NCI-H524 (cell line): ENCODE measurements at regions not wholly inside any gene's neighbourhood (a gene's known extent, or its start where the extent isn't known, plus 50 kb on each side); places are given as distances from the start of the nearest gene placed in this dataset.
"Not testable (repeated sequence)": the region's sequence is repeated elsewhere in the genome, so short reads cannot be mapped to it uniquely, and the experiment has no call there.

Source experiments
- DNase-seq, 2 experiments: peaks; one replicate each; lab custom pipeline; 2025; lab: John Stamatoyannopoulos, UW

DNA sequence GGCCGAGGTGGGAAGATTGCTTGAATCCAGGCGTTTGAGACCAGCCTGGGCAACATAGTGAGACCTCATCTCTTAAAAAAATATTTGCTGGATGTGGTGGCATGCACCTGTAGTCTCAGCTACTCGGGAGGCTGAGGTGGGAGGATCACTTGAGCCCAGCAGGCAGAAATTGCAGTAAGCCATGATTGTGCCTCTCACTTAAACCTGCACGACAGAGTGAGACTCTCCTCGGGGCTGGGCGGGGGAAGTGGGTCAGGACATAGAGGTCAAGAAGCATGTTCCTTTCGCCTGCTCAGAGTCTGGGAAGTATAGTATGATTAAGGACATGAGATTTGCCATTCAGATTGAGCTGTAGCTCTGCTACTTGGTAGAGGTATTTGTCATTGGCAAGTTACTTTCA lies 52.3 kb downstream of the SEPTIN7 start:
- not testable (repeated sequence) for DNase-seq

DNA sequence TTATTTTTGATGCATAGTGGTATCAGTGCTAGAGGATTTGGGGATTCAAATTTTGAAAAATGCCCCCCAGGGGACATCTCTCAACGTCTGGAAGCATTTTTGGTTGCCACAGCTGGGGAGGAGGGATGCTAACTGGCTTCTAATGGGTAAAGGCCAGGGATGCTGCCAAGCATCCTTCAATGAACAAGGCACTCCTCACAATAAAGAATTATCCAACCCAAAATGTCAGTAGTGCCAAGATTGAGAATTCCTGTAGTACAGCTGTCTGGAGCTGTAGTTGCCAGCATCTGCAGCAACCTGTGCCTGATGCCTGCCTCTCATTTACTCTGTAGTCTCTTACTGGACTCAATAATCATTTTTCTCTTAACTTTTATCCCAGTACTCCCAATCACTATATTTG lies 53.5 kb downstream of the SEPTIN7 start:
- no peak for DNase-seq

DNA sequence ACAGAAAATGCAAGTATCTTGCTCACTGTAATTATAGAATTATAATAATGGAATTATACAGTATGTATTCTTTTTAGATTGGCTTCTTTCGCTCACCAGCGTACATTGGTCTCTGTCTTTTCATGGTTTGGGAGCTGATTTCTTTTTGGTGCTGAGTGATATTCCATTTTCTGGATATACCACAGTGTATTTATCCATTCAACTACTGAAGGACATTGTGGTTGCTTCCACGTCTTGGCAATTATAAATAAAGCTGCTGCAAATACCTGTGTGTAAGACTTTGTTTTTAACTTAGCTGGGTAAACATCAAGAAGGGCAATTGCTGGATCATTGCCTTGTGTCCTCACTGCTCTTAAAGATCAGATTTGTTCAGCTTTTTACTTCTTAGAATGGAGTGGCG lies 55.3 kb downstream of the SEPTIN7 start:
- DNase-seq: no peak

DNA sequence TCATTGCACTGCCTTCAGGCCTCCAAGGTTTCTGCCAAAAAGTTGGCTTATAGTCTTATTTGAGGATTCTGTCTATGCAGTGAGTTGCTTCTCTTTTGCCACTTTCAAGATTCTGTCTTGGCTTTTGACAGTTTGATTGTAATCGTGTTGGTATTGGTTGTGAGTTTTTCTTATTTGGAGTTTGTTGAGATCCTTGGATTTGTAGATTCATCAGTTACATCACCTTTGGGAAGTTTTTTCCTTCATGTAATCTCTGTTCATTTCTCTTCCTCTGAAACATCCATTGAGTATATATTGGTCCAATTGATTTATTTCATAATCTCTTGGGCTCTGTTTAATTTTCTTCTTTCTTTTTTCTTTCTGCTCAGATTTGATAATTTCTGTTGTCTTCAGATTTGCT lies 59.8 kb downstream of the SEPTIN7 start:
- DNase-seq: no peak

DNA sequence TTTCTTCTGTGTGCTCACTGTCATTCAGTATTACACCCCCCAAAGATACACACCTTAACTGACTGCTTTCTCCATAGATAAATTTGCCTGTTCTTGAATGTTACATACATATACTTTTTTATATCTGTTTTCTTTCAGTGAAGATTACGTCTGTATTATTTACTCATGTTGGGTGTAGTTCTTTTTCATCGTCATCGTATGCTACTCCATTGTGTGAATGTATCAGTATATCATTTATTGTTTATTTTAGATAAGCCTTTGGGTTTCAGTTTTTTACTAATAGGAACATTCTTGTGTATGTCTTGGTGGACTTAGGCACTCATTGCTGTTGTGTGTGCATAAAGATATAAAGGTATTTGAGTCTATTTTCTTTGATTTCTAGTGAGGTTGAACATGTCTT lies 64.4 kb downstream of the SEPTIN7 start:
- no peak for DNase-seq

DNA sequence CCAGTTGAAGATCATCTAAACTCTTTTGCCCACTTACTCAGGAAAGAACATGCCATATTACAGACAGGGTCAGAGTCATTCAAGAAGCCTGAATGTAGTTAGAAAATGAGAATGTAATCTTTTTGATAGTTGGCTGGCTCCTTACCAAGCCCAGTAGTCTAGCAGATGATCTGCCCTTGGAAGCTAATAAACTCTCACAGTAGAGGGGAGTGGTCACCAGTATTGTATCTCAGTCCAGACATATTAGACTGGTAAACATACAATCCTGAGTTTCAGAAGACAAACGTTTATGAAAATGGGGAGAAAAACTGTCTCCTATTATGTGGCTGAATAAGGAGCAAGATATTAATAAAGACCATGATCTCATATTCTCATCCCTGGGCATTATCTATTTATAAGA lies 65.3 kb downstream of the SEPTIN7 start:
- no peak for DNase-seq

DNA sequence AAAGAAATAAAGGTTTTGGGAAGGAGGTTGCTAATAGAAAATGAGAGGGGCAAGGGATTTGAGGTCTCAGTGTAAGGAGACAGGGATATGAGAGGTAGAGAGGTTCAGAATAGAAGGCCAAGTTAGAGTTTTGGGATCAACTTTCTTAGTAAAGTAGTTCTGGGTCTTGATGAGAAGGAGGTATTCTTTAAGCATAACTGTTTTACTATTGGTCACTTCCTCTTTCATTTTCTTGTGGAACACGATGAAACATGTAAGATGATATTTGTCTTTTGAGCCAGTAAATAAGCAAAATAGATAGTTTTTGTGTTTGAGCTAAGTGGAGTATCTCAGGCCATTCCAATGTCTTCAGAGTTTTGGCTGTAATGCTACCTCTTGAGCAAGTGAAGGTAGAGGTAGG lies 68.3 kb downstream of the SEPTIN7 start:
- not testable (repeated sequence) for DNase-seq

DNA sequence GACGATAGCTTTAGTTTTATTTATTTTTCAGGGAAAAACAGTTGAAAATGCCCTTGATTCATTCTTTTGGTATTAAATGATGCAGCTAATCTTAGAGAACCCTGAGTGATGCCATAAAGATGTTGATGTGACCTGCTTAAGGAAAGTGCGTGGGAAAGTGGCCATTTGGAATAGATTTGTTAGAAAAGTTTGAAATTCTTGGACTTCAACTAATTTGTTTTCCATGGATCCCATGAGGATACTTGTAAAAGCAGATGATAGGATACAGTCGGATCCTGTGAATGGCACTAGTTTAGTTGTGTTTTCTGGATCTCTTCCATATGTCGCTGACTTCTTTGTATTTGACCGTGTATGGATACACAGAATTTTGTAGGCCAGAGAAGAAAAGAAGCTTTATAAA lies 69.0 kb downstream of the SEPTIN7 start:
- no peak for DNase-seq

DNA sequence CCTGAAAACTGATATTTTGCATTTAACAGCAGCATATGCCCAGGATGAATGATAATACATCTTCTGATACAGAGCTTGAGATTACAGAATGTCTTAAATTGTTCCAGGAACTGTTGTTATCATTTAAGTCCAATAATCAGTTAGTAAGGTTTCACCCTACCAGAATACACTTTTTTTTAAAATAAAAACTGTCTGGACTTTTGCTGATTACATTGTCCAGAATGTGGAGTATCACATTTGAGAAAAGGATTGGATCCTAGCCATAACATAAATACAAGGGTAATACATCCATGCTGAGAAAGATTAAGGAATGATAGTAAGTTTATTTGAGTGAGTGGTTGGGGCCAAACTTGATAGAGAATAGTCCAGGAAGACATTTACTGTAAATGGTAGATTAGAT lies 71.0 kb downstream of the SEPTIN7 start:
- DNase-seq: no peak

DNA sequence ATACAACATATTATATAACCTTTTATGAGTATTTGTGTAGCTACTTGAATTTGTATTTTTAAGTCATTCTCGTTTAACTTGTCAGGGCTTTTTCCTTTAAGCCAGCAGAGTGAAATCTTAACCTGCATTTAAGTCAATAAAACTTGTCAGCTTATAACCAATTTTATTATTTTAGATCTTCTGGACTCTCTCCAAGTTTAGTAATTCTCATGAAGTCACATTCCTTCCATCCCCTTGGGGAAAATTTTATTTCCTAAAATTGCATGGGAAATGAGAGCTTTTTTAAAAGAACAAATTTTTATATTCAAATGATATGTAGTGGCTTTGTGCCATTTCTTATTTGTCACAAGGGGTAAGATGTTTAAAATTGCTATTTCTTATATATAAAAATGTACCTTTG lies 74.0 kb downstream of the SEPTIN7 start:
- no peak for DNase-seq

DNA sequence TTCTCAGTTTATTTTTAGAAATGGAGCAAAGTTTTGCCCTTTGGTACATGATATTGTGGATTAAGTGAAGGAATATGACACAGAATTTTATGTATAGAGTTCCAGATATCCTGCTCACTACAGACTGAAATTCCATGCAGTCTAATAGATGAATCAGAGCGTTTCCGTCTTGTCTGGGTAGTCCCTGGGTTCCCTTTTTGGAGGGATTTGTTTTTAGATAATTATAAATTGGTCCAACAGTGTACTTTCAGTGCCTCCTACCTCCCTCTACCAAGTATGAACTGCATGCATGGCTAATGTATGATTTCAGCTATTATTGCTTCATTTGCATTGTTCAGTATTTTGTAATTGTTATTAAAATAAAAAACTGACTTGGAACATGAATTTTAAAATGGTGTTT lies 74.4 kb downstream of the SEPTIN7 start:
- DNase-seq: no peak

DNA sequence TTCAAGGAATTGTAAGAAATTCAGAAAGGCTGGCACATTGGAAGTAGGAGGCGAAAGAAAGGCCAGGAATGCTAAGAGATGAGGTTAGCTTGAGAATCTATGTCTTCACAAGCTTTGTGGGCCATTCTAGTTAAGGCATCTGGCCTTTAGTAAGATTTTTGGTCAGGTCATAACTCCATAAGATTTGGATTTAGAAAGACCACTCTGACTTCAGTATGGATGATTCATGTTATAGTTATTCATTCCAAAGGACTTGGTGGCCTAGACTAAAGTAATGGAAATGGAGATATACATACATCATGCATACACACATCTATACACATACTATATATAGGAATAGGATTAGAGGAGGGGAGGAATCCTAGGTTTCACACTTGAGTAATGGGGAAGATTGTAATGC lies 77.5 kb downstream of the SEPTIN7 start:
- no peak for DNase-seq

DNA sequence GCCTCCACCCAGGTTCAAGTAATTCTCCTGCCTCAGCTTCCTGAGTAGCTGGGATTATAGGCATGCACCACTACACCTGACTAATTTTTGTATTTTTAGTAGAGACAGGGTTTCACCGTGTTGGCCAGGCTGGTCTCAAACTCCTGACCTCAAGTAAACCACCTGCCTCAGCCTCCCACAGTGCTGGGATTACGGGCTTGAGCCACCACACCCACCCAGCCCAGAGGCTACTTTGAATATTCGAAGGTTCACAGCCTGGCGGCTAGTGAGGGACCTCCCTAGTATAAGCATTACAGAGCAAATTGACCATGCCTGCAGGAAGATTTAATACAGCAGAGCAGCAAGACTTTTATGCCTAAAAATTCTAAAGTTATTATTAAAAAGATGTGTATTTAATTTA lies 86.6 kb downstream of the SEPTIN7 start:
- DNase-seq: not testable (repeated sequence)

DNA sequence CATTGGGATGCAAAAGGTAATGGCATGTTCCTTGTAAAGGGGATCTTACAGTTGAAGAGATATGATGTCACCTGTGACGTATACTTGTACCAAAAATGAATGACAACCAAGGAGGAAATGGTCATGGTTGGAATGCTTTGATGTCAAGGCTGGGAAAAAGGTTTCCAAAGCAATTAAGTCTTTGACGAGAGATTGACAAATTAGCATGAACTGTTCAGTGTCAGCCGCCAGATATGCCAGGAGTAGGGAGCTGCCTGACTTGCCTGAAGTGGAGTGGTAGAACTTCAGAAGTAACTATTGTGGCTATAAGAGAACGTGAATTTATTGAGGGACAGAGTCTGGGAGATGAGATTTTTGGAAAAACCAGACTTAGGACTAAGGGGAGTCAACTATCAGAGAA lies 88.1 kb downstream of the SEPTIN7 start:
- DNase-seq: no peak

DNA sequence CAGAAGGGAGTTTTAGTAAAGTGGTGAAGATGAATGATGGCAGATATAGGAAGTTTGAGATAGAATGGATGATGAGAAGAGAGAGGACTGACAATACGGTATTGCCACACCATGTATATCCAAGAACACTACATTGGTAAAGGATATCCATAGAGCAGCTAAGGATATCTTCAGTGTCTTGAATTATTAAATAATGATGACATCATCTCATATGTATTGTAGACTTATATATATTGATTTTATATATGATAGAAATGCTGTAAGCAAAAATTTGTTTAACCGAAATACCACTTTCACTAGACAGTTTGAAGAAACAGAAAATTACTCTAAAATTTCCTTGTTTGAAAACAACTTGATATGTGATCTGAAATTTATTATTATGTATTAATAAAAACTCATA lies 89.0 kb downstream of the SEPTIN7 start:
- no peak for DNase-seq

DNA sequence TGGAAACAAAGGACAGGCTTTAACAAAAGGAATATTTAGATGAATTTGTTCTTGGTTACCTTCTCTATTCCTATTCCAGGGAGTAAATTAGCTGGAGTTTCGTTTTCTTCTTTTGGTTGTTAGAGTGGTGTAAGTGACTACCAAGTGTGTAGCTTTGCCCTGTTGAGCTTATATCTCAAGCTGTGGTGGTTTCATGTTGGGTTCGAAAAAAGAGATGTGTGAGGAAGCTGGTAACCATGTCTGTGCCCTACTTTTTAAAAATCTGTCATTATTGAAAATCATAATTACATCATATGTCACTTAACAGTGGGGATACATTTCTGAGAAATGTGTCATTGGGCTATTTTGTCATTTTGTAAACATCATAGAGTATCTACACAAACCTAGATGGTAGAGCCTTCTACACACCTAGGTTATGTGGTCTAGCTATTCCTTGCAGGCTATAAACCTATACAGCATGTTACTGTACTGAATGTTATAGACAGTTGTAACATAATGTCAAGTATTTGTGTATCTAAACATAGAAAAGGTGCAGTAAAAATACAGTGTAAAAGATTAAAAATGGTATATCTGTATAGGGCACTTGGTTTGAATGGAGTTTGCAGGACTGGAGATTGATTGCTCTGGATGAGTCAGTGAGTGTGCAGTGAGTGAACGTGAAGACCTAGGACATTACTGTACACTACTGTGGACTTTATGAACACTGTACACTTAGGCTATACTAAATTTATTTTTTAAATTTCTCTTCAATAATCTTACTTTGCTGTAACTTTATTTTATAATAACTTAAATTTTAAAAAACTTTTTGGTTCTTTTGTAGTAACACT lies 90.4 kb downstream of the SEPTIN7 start:
- no peak for DNase-seq

DNA sequence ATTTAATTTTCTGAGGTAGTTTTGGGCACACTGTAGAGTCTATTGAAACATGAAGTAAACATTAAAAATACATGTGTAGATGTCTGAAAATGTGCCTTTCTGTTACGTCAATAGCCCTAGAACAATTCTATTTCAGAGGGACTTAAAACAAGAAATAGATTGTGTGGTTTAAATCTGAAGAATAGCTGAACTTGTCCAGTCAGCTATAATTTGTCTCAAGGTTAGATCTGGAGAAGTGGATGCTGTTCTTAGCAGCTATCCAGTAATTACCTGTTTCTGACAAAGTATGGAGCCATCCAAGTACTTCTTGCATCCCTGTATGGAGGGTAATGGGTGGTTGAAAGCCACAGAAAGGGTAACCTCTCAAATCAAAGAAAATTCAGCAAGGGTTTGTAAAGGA lies 92.8 kb downstream of the SEPTIN7 start:
- DNase-seq: no peak

DNA sequence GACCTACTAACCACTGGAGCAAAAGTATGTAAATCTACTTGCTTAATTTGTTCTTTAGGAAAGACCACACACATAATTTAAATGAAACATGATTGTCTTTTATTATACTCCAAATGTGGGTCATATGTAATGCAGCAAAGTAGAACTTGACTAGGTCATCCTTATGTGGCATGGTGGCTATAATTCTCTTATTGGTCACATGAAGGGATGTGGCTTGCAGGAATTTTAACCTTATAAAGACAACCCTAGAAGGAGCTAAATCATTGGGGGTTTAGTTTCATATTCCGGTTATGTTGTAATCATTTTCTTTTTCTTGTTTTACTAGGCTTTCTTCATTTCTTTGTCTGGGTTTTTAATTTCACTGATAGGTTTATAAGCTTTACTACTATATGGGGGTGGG lies 93.9 kb downstream of the SEPTIN7 start:
- DNase-seq: no peak

DNA sequence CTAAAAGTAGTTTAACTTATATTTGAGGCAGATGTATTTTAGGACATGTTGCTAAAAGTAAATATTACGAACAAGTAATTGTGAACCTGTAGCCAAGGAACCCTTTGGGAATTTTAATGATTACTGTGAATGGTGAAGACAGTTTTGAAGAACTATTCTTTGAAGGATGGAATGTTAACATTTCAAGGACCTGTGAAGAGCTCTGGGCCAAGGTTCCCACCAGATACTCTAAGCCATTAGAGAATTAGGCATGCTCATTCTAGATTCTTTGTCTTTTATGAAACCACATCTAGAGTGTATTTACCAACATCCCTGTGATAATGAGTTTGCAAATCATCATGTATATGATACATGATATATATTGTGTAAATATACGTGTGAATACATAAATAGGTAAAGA lies 99.8 kb downstream of the SEPTIN7 start:
- no peak for DNase-seq

DNA sequence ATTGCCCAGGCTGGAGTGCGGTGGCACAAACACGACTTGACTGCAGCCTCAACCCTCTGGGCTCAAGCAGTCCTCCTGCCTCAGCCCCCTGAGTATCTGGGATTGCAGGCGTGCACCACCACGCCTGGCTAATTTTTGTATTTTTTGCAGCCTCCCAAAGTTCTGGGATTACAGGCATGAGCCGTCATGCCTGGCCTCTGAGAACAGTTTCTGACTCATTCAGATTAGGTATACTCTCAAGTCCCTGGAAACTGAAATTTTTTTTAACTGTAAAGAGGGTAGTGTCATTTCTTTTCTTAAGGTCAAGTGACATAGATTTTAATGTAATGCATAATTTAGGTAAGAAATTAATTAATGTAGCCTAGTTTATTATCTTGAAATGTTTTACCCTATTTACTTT lies 104.7 kb downstream of the SEPTIN7 start:
- no peak for DNase-seq

DNA sequence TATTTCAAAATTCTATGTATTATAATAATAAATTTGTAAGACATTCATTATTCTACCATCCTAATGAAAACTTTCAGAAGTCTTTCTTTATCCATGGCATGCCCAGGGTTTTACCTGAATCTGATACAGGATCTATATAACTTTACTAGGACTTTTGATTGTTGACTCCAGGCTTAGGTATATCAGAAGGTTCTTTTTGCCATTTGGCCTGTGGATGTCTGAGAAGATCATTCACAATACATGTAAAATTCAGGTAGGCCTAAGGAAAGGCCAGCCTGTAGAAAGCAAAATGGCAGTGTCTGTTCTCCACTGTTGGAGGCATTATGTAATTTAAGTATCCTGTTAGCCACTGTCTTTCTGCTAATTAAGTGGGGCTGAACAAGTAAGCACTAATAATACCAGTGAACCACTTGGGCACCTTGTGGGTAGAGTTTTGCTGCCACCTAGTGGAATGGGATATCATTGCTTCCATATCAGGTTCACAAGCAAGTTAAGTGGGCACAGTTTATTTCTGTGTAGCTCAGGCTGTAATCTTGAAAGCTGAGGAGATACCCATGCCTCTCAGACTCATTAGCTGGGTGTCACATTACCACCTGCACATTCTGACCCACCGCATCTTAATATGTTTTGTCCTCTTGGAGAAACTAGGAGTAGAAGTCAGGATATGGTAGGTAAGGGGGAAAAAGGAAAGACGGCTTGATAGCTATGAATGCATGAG lies 105.5 kb downstream of the SEPTIN7 start:
- DNase-seq: peak; percentile 31 to 92

DNA sequence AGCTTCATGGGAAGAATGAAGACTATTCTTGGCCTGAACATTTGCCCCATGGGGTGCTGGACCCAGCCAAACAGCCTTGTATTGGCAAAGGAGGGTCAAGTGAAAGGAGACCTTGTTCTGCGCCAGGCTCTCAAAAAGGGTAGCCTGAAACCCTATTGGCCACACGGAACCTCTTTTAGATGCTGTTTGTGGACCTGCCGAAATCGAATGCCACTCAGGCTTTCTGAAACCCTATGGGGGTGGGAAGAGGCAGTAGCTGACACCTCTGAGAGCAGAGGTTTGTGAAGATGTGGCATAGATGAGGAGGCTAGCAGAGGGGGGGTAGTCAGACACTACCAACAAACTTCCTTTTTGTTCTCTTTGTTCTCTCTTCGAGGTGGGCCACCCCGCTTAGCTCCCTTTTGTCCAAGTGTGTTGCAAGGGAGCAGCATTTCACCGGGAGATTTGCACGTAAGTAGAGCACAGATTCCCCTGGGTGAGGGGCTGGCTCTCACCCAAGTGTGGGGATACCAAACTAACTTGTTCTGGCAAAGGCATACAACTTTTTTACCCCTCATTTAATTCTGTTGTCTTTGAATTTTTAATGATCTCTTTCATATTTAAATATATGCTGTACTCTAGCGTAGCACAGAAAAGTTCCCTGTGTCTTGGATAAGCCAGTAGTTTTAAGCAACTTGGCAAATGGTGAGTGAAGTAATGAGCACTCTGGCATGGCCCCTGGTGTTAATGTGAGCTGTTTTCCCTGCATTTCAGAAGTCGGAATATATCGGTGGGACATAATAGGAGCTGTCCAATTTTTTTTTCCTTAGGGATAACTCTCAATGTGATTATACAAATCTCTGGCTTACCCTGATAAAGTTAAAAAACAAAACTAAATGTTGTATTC lies 107.7 kb downstream of the SEPTIN7 start:
- DNase-seq: peak in 1 of 2 experiments; percentile 11
